ENCODE measurements at regions not wholly inside any gene's neighbourhood (a gene's known extent, or its start where the extent isn't known, plus 50 kb on each side); places are given as distances from the start of the nearest gene placed in this dataset.

DNA sequence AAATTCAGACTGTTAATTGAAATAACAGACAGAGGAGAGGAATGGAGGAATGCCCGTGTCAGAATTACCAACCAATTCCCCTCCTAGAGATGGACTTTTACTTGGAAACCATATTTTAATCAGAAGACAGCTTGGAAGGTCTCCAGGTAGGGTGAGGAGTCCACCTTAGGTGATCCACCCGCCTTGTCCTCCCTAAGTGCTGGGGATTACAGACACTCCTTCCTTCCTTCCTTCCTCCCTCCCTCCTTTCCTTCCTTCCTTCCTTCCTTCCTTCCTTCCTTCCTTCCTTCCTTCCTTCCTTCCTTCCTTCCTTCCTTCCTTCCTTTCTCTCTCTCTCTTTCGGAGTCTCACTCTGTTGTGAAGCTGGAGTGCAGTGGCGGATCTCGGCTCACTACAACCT, 328.0 kb downstream of the RAPGEF2 start:
- Mint-ChIP-seq H3K27me3 (peaks cover 5% of the 10 kb centered on the region), H3K36me3 (ENCODE audit: low read depth) (no peaks in the 10 kb centered on the region), H3K27ac (peak overlapping the region; percentile 50), H3K4me1 (peaks cover 4% of the 10 kb centered on the region), H3K9me3 (no peaks in the 10 kb centered on the region), H3K4me3 (no peak overlapping the region)
- no peak for DNase-seq
- intact Hi-C loops (cut with micrococcal nuclease), result no loop called here

DNA sequence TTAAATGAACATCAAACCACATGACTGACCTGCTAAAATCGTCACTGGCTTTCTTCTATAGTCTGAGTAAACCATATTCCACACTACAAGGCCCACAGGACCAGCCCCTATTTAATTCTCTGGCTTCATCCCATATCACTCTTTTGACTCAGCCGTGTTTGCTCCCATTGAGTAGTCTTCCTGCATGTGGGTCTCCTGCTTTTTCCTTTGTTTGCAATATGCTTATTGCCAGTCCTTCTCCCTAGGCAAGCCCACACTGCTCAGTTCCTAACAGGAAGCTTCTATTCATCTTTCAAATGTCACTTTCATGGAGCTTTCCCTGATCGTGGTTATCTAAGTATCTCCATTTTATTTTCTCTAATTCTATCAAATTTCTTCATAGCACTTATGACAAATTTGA, 329.6 kb downstream of the RAPGEF2 start:
- DNase-seq, result no peak
- Mint-ChIP-seq H3K27me3 (peaks cover 6% of the 10 kb centered on the region), H3K4me3 (no peak overlapping the region), H3K36me3 (ENCODE audit: low read depth) (no peaks in the 10 kb centered on the region), H3K27ac (no peak overlapping the region), H3K4me1 (peaks cover 6% of the 10 kb centered on the region), H3K9me3 (no peaks in the 10 kb centered on the region)
- intact Hi-C loops (cut with micrococcal nuclease), result no loop called here

DNA sequence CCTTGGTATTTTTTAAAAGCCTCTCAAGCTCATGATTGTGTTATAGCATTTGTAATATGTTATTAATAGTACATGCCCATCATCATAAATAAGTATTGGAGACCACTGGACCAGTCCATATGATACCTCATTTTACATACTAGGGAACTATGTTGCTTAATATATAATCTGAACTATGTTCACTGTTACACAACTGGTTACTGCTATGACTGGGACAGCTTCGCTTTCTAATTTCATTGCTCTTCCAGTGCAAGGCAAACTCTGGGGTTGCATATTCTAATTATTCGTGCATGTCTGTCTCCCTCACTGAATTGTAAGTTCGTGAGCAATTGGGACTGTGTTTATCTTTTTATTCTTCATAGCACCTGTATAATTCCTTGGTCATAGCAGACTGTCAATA, 330.5 kb downstream of the RAPGEF2 start:
- H3K9me3 Mint-ChIP-seq, result no peaks in the 10 kb centered on the region
- no peak overlapping the region for H3K27ac Mint-ChIP-seq
- DNase-seq, result no peak
- H3K27me3 Mint-ChIP-seq, result peaks cover 6% of the 10 kb centered on the region
- no peak overlapping the region for H3K4me3 Mint-ChIP-seq
- intact Hi-C loops (cut with micrococcal nuclease), result no loop called here
- peaks cover 6% of the 10 kb centered on the region for H3K4me1 Mint-ChIP-seq
- H3K36me3 Mint-ChIP-seq (ENCODE audit: low read depth), result no peaks in the 10 kb centered on the region

DNA sequence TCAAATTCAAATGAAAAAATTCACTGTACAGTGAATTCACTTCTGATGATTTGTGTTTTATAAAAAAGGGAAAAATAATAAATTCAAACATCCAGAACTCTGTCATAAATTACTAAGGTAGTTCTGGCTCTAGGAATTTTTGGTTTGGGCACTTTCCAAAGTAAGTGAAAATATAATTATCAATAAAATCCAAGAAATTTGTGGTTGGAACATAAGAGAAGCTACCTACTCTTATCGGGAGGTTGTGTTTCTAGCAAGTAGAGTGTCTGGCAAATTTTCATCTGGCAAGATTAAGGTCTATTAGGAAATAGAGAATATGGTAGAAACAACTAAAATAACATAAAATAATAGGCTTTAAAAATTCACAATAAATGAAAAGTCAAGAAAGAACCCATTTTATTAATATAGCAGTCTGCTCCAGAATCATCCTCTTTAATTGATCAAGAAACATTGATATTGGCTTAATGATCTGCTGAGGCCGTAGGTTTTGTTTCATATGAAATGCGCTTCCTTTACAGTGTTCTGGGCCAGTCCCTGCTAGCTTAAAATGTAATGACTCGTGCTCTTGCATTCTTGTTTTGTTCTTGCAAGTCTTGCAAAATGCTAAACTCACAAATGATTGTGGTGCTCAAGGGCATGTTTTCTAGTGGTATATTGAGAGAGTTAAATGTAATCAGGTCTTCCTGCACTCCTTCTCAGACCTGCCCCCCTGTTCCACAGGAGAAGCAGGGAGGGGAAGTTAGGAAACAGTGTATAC, 331.4 kb downstream of the RAPGEF2 start:
- H3K4me3 Mint-ChIP-seq, result no peak overlapping the region
- H3K9me3 Mint-ChIP-seq, result no peaks in the 10 kb centered on the region
- peaks cover 6% of the 10 kb centered on the region for H3K4me1 Mint-ChIP-seq
- no peaks in the 10 kb centered on the region for H3K36me3 Mint-ChIP-seq (ENCODE audit: low read depth)
- no peak for DNase-seq
- intact Hi-C loops (cut with micrococcal nuclease), result no loop called here
- peaks cover 8% of the 10 kb centered on the region for H3K27me3 Mint-ChIP-seq
- H3K27ac Mint-ChIP-seq, result no peak overlapping the region

DNA sequence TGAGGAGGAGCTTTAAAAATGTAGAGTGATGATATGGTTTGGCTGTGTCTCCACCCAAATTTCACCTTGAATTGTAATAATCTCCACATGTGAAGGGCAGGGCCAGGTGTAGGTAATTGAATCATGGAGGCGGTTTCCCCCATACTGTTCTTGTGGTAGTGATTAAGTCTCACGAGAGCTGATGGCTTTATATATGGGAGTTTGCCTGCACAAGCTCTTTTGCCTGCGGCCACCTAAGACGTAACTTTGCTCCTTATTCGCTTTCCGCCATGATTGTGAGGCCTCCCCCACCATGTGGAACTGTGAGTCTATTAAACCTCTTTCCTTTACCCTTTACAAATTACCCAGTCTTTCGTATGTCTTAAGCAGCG, 332.0 kb downstream of the RAPGEF2 start:
- no peaks in the 10 kb centered on the region for H3K9me3 Mint-ChIP-seq
- H3K27ac Mint-ChIP-seq, result no peak overlapping the region
- intact Hi-C loops (cut with micrococcal nuclease), result no loop called here
- no peak overlapping the region for H3K4me3 Mint-ChIP-seq
- peaks cover 8% of the 10 kb centered on the region for H3K27me3 Mint-ChIP-seq
- H3K4me1 Mint-ChIP-seq, result peaks cover 6% of the 10 kb centered on the region
- no peaks in the 10 kb centered on the region for H3K36me3 Mint-ChIP-seq (ENCODE audit: low read depth)
- no peak for DNase-seq

DNA sequence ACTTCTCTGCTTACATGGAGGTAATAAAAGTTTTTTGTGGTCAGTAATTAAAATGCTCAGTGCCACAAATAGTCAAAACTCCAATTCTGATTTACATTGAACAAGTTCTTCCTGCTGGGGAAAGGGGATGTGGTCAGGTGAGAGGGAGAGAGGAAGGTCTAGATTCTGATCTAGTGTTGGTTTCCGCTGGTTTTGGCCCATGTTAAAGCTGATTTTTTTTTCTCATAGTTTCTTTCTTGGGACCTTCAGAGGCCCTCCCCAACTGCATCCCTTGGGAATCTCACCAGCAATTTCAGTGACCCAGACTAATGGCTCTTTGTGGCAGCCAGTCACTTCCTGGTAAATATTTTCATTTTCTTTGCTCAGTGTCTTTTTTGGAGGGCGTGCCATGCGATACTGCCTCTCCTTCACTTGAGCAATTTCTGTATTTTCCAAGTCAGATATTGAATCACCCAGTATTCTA, 332.7 kb downstream of the RAPGEF2 start:
- no peak for DNase-seq
- no peak overlapping the region for H3K27ac Mint-ChIP-seq
- H3K9me3 Mint-ChIP-seq, result no peaks in the 10 kb centered on the region
- no peaks in the 10 kb centered on the region for H3K36me3 Mint-ChIP-seq (ENCODE audit: low read depth)
- peaks cover 6% of the 10 kb centered on the region for H3K4me1 Mint-ChIP-seq
- no peak overlapping the region for H3K4me3 Mint-ChIP-seq
- intact Hi-C loops (cut with micrococcal nuclease), result no loop called here
- peaks cover 8% of the 10 kb centered on the region for H3K27me3 Mint-ChIP-seq

DNA sequence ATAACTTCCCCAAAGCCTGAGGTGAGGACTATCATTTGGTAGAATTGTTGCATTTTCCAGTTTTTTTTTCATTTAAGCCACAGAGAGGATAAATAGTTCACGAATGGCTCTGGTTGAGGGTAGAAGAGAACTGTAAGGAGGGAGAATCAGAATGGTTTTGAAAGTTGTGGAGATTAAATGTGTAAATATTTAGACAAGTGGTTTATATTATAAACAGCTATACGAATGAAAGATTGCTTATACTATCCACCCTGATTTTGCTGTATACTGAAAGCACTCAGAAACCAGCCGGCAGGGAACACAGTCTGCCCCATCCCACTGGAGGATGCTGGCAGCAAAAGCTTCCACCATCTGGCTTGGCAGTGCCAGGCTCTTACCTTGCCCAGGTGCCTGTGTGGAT, 341.1 kb downstream of the RAPGEF2 start:
- H3K36me3 Mint-ChIP-seq (ENCODE audit: low read depth), result no peaks in the 10 kb centered on the region
- no peak for DNase-seq
- H3K4me1 Mint-ChIP-seq, result no peaks in the 10 kb centered on the region
- H3K27ac Mint-ChIP-seq, result no peak overlapping the region
- H3K4me3 Mint-ChIP-seq, result no peak overlapping the region
- no peaks in the 10 kb centered on the region for H3K9me3 Mint-ChIP-seq
- intact Hi-C loops (cut with micrococcal nuclease), result no loop called here
- peaks cover 5% of the 10 kb centered on the region for H3K27me3 Mint-ChIP-seq

DNA sequence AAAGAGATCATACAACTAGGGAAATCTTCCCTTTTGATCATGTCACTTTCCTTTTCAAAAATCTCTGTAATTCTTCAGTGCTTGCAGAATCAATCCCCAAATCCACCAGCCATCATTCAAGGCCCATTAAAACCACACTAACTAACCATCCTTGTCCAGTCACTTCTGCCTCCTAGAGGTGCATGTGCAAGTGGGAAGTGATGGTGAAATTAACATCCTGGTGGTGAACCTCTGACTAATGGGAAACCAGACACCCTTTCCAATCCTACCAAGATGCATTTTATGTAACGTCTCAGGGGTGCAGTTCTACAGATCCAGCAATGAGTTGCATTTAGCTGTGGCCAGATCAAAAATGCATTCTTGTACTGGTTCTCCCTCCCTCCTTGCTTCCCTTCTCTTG, 341.8 kb downstream of the RAPGEF2 start:
- no peak overlapping the region for H3K27ac Mint-ChIP-seq
- no peak for DNase-seq
- no peaks in the 10 kb centered on the region for H3K36me3 Mint-ChIP-seq (ENCODE audit: low read depth)
- peaks cover 5% of the 10 kb centered on the region for H3K27me3 Mint-ChIP-seq
- intact Hi-C loops (cut with micrococcal nuclease), result loop anchor here (5.0 kb wide), 4 partner anchors 242 to 717 kb away; partner anchors contain the start of gene RAPGEF2
- H3K4me1 Mint-ChIP-seq, result no peaks in the 10 kb centered on the region
- no peaks in the 10 kb centered on the region for H3K9me3 Mint-ChIP-seq
- H3K4me3 Mint-ChIP-seq, result no peak overlapping the region

DNA sequence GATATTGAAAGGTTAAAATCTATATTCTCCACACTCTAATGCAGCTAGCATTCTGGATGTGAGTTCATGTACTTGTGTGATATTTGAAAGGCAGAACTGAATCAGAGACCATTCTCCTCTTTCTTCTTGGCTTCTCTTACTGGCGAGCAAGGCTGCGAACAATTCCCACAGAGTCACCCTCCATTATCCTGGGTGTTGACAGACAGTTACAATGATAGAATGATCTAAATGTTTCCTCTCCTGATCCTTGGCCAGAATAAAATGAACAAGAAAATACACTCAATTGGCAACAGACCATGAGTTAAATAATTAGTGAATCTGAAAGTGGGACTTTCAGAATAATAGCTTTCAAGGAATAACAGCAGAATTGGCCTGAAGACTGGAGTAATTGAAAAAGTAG, 342.8 kb downstream of the RAPGEF2 start:
- intact Hi-C loops (cut with micrococcal nuclease), result loop anchor here (2.0 to 5.0 kb wide), 6 partner anchors 243 to 1193 kb away; partner anchors contain the start of gene RAPGEF2

DNA sequence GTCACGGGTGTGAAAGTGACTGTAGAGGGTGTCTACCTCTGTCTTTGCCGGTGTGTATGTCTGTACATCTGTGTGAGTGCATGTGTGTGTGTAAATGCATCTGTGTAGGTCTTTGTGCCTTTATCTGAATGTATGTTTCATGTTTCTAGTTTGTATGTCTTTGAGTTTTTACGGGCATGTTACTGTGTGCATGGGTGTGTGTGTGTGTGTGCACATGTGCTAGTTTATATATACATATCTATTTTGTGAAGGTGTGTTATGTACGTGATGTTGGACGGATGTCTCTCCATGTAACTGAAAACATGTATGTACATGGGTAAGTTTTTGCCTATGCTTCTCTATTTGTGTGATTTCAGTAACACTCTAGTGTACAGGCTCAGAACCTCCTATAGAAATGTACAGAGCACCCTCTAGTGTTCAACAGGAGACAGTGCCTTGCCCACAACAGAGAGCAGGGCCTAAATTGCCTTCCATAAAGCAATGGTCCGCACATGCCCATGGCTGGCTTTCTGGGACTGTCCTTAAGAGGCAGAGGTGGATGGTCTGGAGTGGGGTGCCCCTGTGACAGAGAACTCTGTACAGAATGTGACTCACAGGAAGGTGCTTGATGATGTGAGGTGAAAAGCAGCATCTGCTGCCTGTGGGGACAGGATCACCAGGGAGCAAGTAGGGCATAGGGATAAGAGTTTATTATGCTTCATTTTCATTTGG, 343.5 kb downstream of the RAPGEF2 start:
- intact Hi-C loops (cut with micrococcal nuclease), result loop anchor here (2.0 to 5.0 kb wide), 6 partner anchors 244 to 1194 kb away; partner anchors contain the start of gene RAPGEF2
- no peak overlapping the region for H3K27ac Mint-ChIP-seq
- H3K4me3 Mint-ChIP-seq, result no peak overlapping the region
- peak; percentile 75 for DNase-seq
- H3K27me3 Mint-ChIP-seq, result peaks cover 5% of the 10 kb centered on the region
- no peaks in the 10 kb centered on the region for H3K9me3 Mint-ChIP-seq
- H3K4me1 Mint-ChIP-seq, result no peaks in the 10 kb centered on the region
- H3K36me3 Mint-ChIP-seq (ENCODE audit: low read depth), result no peaks in the 10 kb centered on the region

More for the DNA sequence above, 342.8 kb downstream of the RAPGEF2 start:
- Mint-ChIP-seq H3K27ac (no peak overlapping the region), H3K27me3 (peaks cover 5% of the 10 kb centered on the region), H3K4me1 (no peaks in the 10 kb centered on the region), H3K4me3 (no peak overlapping the region), H3K9me3 (no peaks in the 10 kb centered on the region), H3K36me3 (ENCODE audit: low read depth) (no peaks in the 10 kb centered on the region)
- DNase-seq, result no peak

DNA sequence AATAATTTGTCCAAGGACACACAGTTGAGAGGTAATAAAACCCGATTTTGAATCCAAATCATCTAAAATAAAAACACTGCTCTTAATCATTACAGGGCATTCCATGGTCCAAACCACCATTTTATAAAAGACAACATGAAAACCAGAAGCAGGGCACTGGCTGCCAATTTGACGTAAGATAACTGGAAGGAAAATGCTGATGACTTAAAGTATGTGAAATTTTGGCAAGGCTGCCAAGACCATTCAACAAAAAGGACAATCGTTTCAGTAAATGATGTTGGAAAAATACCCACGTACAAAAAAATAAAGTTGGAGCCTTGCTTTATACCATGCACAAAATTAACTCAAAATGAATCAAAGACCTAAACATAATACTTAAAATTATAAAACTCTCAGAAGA, 344.4 kb downstream of the RAPGEF2 start:
- peaks cover 7% of the 10 kb centered on the region for H3K27me3 Mint-ChIP-seq
- H3K27ac Mint-ChIP-seq, result no peak overlapping the region
- no peak for DNase-seq
- H3K9me3 Mint-ChIP-seq, result no peaks in the 10 kb centered on the region
- no peak overlapping the region for H3K4me3 Mint-ChIP-seq
- intact Hi-C loops (cut with micrococcal nuclease), result loop anchor here (2.0 to 5.0 kb wide), 6 partner anchors 245 to 1194 kb away; partner anchors contain the start of gene RAPGEF2
- H3K4me1 Mint-ChIP-seq, result no peaks in the 10 kb centered on the region
- H3K36me3 Mint-ChIP-seq (ENCODE audit: low read depth), result no peaks in the 10 kb centered on the region

DNA sequence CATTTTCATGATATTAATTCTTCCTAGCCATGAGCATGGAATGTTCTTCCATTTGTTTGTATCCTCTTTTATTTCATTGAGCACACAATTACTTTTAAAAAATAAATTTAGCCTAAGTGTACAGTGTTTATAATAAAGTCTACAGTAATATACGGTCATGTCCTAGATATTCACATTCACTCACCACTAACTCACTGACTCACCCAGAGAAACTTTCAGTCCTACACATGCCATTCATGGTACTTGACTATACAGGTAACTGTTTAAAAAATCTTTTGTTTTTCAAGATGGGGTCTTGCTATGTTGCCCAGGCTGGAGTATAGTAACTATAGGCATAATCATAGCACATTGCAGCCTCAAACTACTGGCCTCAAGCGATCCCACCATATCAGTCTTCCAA, 348.1 kb downstream of the RAPGEF2 start:
- DNase-seq, result no peak
- Mint-ChIP-seq H3K4me1 (no peaks in the 10 kb centered on the region), H3K27ac (no peak overlapping the region), H3K27me3 (peaks cover 5% of the 10 kb centered on the region), H3K36me3 (ENCODE audit: low read depth) (no peaks in the 10 kb centered on the region), H3K4me3 (no peak overlapping the region), H3K9me3 (no peaks in the 10 kb centered on the region)
- intact Hi-C loops (cut with micrococcal nuclease), result no loop called here

DNA sequence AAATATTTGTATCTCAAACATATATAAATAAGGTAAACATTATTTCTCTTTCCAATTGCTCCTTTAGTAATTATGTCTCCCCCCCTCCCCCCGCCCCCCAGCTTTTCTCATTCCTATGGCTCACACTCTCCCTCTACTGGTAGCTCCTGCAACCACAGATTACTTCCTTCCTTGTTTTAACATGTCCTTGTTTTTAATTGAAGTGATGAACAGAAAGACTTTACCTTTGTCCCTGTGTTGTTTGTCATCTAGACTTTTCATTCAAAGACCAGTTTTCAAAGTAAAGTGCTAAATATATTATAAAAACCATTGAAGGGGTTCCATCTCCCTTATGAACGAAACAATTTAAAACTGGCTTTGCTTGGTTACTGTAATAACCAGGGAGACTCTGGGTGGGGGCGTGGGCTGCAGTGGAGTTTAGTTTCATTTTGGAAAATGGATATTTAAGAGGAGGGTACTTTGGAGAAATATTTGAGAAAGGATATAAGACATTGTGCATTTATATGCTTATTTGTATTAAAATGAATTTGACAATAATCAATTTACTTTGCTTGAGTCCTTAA, 352.9 kb downstream of the RAPGEF2 start:
- intact Hi-C loops (cut with micrococcal nuclease), result no loop called here
- Mint-ChIP-seq H3K27me3 (peaks cover 2% of the 10 kb centered on the region), H3K4me3 (no peak overlapping the region), H3K4me1 (no peaks in the 10 kb centered on the region), H3K9me3 (no peaks in the 10 kb centered on the region), H3K27ac (no peak overlapping the region), H3K36me3 (ENCODE audit: low read depth) (no peaks in the 10 kb centered on the region)
- no peak for DNase-seq

DNA sequence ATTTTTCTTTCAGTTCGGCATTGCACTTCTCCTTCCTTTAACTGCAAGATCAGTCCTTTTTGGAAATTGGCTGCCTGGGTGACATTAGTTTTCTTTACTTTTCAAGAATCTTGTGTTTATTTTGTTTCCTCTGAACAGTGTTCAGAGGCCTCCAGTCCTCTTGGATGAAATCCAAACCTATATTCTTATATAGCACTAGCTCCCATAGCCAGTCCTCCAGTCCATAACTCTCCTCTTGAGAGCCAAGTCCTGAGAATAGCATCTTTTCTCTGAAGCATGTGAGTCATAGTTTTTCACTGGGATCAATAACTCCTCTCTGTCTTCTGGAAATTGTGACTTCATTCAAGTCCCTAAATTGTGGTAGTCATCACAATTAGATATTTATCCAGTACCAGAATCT, 357.5 kb downstream of the RAPGEF2 start:
- H3K27me3 Mint-ChIP-seq, result peaks cover 2% of the 10 kb centered on the region
- H3K9me3 Mint-ChIP-seq, result peaks cover 16% of the 10 kb centered on the region
- DNase-seq, result no peak
- H3K36me3 Mint-ChIP-seq (ENCODE audit: low read depth), result no peaks in the 10 kb centered on the region
- no peak overlapping the region for H3K27ac Mint-ChIP-seq
- no peak overlapping the region for H3K4me3 Mint-ChIP-seq
- no peaks in the 10 kb centered on the region for H3K4me1 Mint-ChIP-seq
- intact Hi-C loops (cut with micrococcal nuclease), result no loop called here

All from activated CD4-positive, alpha-beta T cell treated with anti-CD3 and anti-CD28 coated beads, Interleukin-2, amount 10 ng/mL, durations not matched to agents 24 days and 14 days (primary cell).